ENCODE measurements at regions not wholly inside any gene's neighbourhood (a gene's known extent, or its start where the extent isn't known, plus 50 kb on each side); places are given as distances from the start of the nearest gene placed in this dataset.
"Not testable (repeated sequence)": the region's sequence is repeated elsewhere in the genome, so short reads cannot be mapped to it uniquely, and the experiment has no call there.

DNA sequence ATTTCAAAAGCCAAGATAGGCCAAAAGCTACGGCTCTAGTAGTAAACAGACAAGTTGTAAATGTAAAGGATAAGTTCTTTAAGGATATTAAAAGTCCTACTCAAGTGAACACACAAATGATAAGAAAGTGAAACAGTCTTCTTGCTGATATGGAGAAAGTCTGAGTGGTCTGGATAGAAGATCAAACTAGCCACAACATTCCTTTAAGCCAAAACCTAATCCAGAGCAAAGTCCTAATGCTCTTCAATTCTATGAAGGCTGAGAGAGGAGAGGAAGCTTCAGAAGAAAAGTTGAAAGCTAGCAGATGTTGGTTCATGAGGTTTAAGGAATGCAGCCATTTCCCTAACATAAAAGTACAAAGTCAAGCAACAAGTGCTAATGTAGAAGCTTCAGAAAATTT is 111.7 kb upstream of the ZEB2 start:
- Mint-ChIP-seq H3K27me3 (peaks cover 25% of the 10 kb centered on the region), H3K4me1 (no peaks in the 10 kb centered on the region), H3K4me3 (no peak overlapping the region), H3K27ac (no peak overlapping the region), H3K9me3 (peaks cover 8 to 14% of the 10 kb centered on the region in 2 donors)
- DNase-seq (no peak), ATAC-seq (no peak)

- no peaks in the 10 kb centered on the region for H3K4me1 Mint-ChIP-seq
- H3K27ac Mint-ChIP-seq, result no peak overlapping the region
- peaks cover 19% of the 10 kb centered on the region for H3K27me3 Mint-ChIP-seq
- ATAC-seq, result peak; percentile 78
- H3K4me3 Mint-ChIP-seq, result no peak overlapping the region
- H3K9me3 Mint-ChIP-seq, result peaks cover 3 to 7% of the 10 kb centered on the region in 2 donors
- no peak for DNase-seq
Observed at GRCh38 chr2:144630459-144631215, 110.7 kb upstream of the ZEB2 start.

DNA sequence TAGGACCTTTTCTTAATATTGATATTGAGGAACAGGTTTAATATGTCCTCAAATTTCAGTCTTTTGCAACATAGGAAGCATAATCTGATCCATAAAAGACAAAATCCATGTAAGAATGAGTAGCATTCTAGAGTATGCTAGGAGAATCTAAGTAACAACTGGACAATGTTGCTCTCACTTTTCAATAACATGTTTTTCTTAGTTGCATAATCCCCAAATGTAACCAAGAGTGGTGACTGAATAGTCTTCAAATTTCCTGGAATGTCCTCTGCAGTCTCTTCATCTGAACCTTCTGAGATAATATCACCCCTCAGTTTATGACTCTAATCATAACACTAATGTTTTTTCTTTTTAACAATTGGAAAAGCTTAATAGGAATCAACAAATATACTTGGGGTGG is 110.0 kb upstream of the ZEB2 start:
- Mint-ChIP-seq H3K27me3 (peaks cover 12% of the 10 kb centered on the region), H3K4me1 (no peaks in the 10 kb centered on the region), H3K4me3 (no peak overlapping the region), H3K9me3 (no peaks in the 10 kb centered on the region), H3K27ac (no peak overlapping the region)
- no peak for DNase-seq
- no peak for ATAC-seq

GRCh38 chr2:144628566-144628965 is 108.6 kb upstream of the ZEB2 start:
- H3K27ac Mint-ChIP-seq, result no peak overlapping the region
- DNase-seq, result no peak
- no peaks in the 10 kb centered on the region for H3K4me1 Mint-ChIP-seq
- no peak overlapping the region for H3K4me3 Mint-ChIP-seq
- no peaks in the 10 kb centered on the region for H3K9me3 Mint-ChIP-seq
- H3K27me3 Mint-ChIP-seq, result peaks cover 12% of the 10 kb centered on the region
- ATAC-seq, result no peak

GRCh38 chr2:144625626-144626025 is 105.7 kb upstream of the ZEB2 start:
- peaks cover 29% of the 10 kb centered on the region for H3K27me3 Mint-ChIP-seq
- no peak overlapping the region for H3K27ac Mint-ChIP-seq
- peaks cover 7 to 15% of the 10 kb centered on the region in 2 donors for H3K9me3 Mint-ChIP-seq
- no peak for DNase-seq
- ATAC-seq, result no peak
- no peak overlapping the region for H3K4me3 Mint-ChIP-seq
- no peaks in the 10 kb centered on the region for H3K4me1 Mint-ChIP-seq

GRCh38 chr2:144625226-144625625 is 105.3 kb upstream of the ZEB2 start:
- Mint-ChIP-seq H3K27ac (no peak overlapping the region), H3K4me1 (no peaks in the 10 kb centered on the region), H3K4me3 (no peak overlapping the region), H3K9me3 (peaks cover 7 to 15% of the 10 kb centered on the region in 2 donors), H3K27me3 (peaks cover 29% of the 10 kb centered on the region)
- no peak for DNase-seq
- ATAC-seq, result no peak

- H3K4me1 Mint-ChIP-seq, result no peaks in the 10 kb centered on the region
- DNase-seq, result no peak
- H3K27ac Mint-ChIP-seq, result no peak overlapping the region
- peaks cover 7 to 15% of the 10 kb centered on the region in 2 donors for H3K9me3 Mint-ChIP-seq
- peaks cover 29% of the 10 kb centered on the region for H3K27me3 Mint-ChIP-seq
- no peak for ATAC-seq
- H3K4me3 Mint-ChIP-seq, result no peak overlapping the region
Observed at GRCh38 chr2:144624451-144624850, 104.5 kb upstream of the ZEB2 start.

GRCh38 chr2:144622373-144622772 is 102.5 kb upstream of the ZEB2 start:
- H3K4me3 Mint-ChIP-seq, H3K4me1 Mint-ChIP-seq, DNase-seq, ATAC-seq, H3K27ac Mint-ChIP-seq: not testable (repeated sequence)
- H3K27me3 Mint-ChIP-seq, result peaks cover 23% of the 10 kb centered on the region
- H3K9me3 Mint-ChIP-seq, result peaks cover 7 to 15% of the 10 kb centered on the region in 2 donors

DNA sequence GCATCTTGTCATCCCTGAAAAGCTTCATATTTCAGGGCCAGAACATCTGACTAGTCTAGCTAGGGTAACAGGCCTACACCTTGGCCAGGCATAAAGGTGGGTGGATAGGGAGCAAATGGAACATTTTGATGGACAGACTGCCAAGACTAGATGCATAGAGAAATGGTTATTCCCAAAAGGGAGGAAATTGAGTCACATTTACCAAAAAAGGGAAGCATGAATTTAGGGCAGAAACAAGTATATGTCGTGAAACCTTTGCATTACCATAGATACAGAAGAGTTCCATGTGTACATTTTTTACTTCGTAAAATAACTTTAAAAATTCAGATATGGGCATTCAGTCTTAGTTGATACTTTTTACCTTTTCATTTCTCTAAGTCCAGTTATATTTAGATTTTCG is 101.3 kb upstream of the ZEB2 start:
- Mint-ChIP-seq H3K4me1 (no peaks in the 10 kb centered on the region), H3K27ac (no peak overlapping the region), H3K4me3 (no peak overlapping the region), H3K27me3 (peaks cover 18% of the 10 kb centered on the region), H3K9me3 (peaks cover 7 to 15% of the 10 kb centered on the region in 2 donors)
- ATAC-seq (no peak), DNase-seq (no peak)

DNA sequence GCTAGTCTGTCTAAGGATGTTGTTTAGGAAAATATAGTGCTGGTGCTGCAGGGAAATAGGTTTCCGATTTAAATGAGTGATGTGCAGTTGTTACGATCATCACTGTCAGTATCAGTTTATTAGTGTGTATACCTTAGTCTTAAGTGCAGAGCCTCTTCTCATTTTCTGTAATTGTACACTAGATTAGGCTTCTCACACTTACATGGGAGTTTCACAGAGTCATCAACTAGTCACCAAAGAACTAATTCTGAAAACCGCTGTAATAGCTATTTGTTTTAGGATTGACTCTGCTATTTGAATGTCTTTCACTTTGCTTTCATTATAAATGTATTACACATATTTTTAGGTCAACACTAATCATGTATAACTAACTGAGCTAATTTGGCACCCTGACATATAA is 99.8 kb upstream of the ZEB2 start:
- H3K4me3 Mint-ChIP-seq, result no peak overlapping the region
- DNase-seq (no peak), ATAC-seq (no peak)
- H3K27ac Mint-ChIP-seq, result no peak overlapping the region
- H3K27me3 Mint-ChIP-seq, result peaks cover 18% of the 10 kb centered on the region
- no peaks in the 10 kb centered on the region for H3K4me1 Mint-ChIP-seq
- H3K9me3 Mint-ChIP-seq, result peaks cover 11 to 21% of the 10 kb centered on the region in 2 donors

DNA sequence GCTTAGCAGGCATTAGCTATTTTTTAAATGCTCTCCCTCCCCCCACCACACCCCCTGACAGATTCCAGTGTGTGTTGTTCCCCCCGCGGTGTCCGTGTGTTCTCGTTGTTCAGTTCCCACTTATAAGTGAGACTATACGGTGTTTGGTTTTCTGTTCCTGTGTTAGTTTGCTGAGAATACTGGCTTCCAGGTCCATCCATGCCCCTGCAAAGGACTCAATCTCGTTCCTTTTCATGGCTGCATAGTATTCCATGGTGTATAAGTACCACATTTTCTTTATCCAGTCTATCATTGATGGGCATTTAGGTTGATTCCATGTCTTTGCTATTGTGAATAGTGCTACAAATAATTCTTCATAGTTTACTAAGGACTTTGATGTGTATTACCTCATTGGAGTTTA is 97.3 kb upstream of the ZEB2 start:
- not testable (repeated sequence) for H3K27ac Mint-ChIP-seq, H3K4me1 Mint-ChIP-seq, DNase-seq, H3K4me3 Mint-ChIP-seq, ATAC-seq, H3K27me3 Mint-ChIP-seq
- peaks cover 14 to 21% of the 10 kb centered on the region in 2 donors for H3K9me3 Mint-ChIP-seq

DNA sequence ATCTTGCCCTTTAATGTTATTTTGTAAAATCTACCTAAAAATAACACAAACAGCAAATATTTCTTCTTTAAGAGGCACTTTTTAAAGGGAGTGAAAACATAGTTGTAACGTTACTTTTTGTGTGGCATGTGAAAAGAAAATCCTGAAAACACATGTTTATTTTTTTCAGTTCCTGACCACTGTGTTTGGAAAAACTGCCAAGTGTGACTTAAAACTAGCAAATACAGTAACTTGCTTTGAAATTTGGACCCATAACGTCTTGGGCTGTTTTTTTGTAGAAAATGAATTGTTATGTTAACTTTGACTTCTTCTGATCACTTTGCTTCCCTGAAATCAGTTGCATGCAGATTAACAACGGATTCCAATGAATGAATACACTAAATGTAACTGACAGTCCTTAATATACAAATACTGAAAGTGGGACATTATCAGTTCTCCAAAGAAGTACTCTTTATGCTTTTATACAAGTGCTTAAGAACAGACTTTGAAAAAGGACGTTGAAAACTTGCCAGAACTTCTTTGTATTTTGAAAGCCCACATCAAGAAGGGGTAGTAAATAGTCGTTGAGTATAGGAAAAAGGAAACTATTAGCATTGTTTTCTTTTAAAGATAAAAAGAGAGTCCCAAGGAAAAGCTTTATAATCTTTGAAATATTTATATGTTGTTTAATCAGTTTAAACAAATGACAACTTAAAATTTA is 96.1 kb upstream of the ZEB2 start:
- ATAC-seq (no peak), DNase-seq (no peak)
- no peak overlapping the region for H3K4me3 Mint-ChIP-seq
- peaks cover 11 to 15% of the 10 kb centered on the region in 2 donors for H3K9me3 Mint-ChIP-seq
- H3K27me3 Mint-ChIP-seq, result no peaks in the 10 kb centered on the region
- H3K27ac Mint-ChIP-seq, result no peak overlapping the region
- H3K4me1 Mint-ChIP-seq, result no peaks in the 10 kb centered on the region

- no peak overlapping the region for H3K4me3 Mint-ChIP-seq
- DNase-seq (no peak), ATAC-seq (no peak)
- no peaks in the 10 kb centered on the region for H3K9me3 Mint-ChIP-seq
- H3K4me1 Mint-ChIP-seq, result peaks cover 6% of the 10 kb centered on the region
- H3K27ac Mint-ChIP-seq, result no peak overlapping the region
- peaks cover 16% of the 10 kb centered on the region for H3K27me3 Mint-ChIP-seq
Observed at GRCh38 chr2:144607891-144608521, 88.1 kb upstream of the ZEB2 start.

DNA sequence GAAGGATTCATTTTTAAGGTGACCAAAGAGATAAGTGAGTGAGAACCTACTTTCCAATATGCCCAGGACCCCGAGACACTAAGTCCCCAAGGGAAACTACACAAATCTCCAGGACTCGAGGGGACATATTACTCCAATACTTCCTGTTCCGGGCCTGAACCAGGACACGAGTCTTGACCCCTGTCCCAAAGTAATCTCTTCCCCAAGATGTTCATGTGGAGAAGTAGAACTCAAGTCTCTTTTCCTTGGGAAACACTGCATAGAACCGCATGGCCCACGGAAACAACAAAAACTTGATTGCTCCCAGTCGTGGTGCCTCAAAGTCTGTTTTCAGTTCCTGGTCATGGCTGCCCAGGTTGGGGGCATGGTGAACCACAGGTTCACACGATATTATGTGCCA is 87.2 kb upstream of the ZEB2 start:
- no peak overlapping the region for H3K27ac Mint-ChIP-seq
- H3K4me1 Mint-ChIP-seq, result peaks cover 6% of the 10 kb centered on the region
- no peak for DNase-seq
- no peak for ATAC-seq
- no peak overlapping the region for H3K4me3 Mint-ChIP-seq
- no peaks in the 10 kb centered on the region for H3K9me3 Mint-ChIP-seq
- peaks cover 16% of the 10 kb centered on the region for H3K27me3 Mint-ChIP-seq

DNA sequence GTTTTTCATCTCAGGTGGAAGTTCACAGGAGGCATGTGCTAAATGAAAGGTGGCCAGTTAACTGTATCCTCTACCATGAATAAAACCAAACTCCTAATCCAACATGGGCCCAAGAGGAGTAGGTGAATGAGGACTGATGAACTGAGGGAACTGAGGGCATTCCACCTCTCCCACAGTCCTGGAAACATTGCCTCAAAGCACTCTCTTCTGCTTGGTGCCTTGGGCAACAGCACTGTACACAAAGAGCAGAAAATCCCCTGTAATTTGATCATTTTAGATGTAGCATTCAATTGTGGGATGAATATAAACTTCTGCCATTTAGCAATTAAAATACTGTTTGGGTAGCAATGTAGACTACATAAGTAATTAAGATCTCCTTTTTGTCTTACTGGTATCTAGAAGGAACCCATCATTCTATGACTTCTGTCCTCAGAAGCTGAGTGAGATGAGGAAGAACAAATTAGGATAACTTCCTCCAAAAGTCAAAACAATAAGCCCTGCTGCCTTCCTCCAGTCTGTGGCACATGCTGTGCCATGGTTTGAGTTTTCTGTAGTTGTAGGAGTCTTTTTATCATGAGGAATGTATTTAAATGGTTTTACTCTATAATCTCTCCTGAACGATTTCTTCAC is 86.7 kb upstream of the ZEB2 start:
- no peak for DNase-seq
- Mint-ChIP-seq H3K9me3 (no peaks in the 10 kb centered on the region), H3K4me3 (no peak overlapping the region), H3K4me1 (peaks cover 6% of the 10 kb centered on the region), H3K27me3 (peaks cover 16% of the 10 kb centered on the region), H3K27ac (no peak overlapping the region)
- ATAC-seq, result no peak
